ENCODE measurements at regions not wholly inside any gene's neighbourhood (a gene's known extent, or its start where the extent isn't known, plus 50 kb on each side); places are given as distances from the start of the nearest gene placed in this dataset.

- intact Hi-C loops (cut with DNase I), result no loop called here
- H3K4me3 ChIP-seq (replicated peaks in 1 of 3), result no peak overlapping the region
- no peaks in the 10 kb centered on the region for H3K27me3 ChIP-seq
- H3K9me3 ChIP-seq, result no peaks in the 10 kb centered on the region
- no peaks in the 10 kb centered on the region for H3K36me3 ChIP-seq
- DNase-seq, result no peak
- WGBS, 2 donors, result 87 to 89% methylated on average over 7 of the region's 7 CpGs
- H3K27ac ChIP-seq, result no peak overlapping the region
- H3K4me1 ChIP-seq, result no peaks in the 10 kb centered on the region
- TF ChIP-seq CTCF (IDR thresholded peaks at IDR 0.05), result no peak
- TF ChIP-seq POLR2A (IDR thresholded peaks at IDR 0.05), result no peak
Observed at GRCh38 chr18:55136864-55137263, 177.6 kb upstream of the CCDC68 start.

- no peaks in the 10 kb centered on the region for H3K36me3 ChIP-seq
- H3K4me3 ChIP-seq (replicated peaks in 1 of 3), result no peak overlapping the region
- H3K27ac ChIP-seq, result no peak overlapping the region
- DNase-seq, result no peak
- H3K27me3 ChIP-seq, result no peaks in the 10 kb centered on the region
- 86 to 91% methylated on average over 6 of the region's 6 CpGs for WGBS, 2 donors
- TF ChIP-seq CTCF (IDR thresholded peaks at IDR 0.05), result no peak
- no peak for TF ChIP-seq POLR2A (IDR thresholded peaks at IDR 0.05)
- intact Hi-C loops (cut with DNase I), result no loop called here
- H3K4me1 ChIP-seq, result no peaks in the 10 kb centered on the region
- no peaks in the 10 kb centered on the region for H3K9me3 ChIP-seq
Observed at GRCh38 chr18:55136258-55136657, 177.0 kb upstream of the CCDC68 start.

GRCh38 chr18:55133378-55133777 lies 174.1 kb upstream of the CCDC68 start:
- intact Hi-C loops (cut with DNase I), result no loop called here
- no peaks in the 10 kb centered on the region for H3K27me3 ChIP-seq
- no peaks in the 10 kb centered on the region for H3K9me3 ChIP-seq
- WGBS, 2 donors, result 95 to 98% methylated on average over 6 of the region's 6 CpGs
- H3K27ac ChIP-seq, result no peak overlapping the region
- DNase-seq, result no peak
- no peaks in the 10 kb centered on the region for H3K4me1 ChIP-seq
- TF ChIP-seq CTCF (IDR thresholded peaks at IDR 0.05) (no peak), POLR2A (IDR thresholded peaks at IDR 0.05) (no peak)
- no peak overlapping the region for H3K4me3 ChIP-seq (replicated peaks in 1 of 3)
- H3K36me3 ChIP-seq, result no peaks in the 10 kb centered on the region

GRCh38 chr18:55128437-55128836 lies 169.2 kb upstream of the CCDC68 start:
- 83 to 88% methylated on average over 3 of the region's 3 CpGs for WGBS, 2 donors
- intact Hi-C loops (cut with DNase I), result no loop called here
- H3K36me3 ChIP-seq, result no peaks in the 10 kb centered on the region
- no peaks in the 10 kb centered on the region for H3K4me1 ChIP-seq
- no peak overlapping the region for H3K27ac ChIP-seq
- no peak for DNase-seq
- H3K27me3 ChIP-seq, result no peaks in the 10 kb centered on the region
- H3K4me3 ChIP-seq (replicated peaks in 1 of 3), result no peak overlapping the region
- H3K9me3 ChIP-seq, result no peaks in the 10 kb centered on the region
- TF ChIP-seq CTCF (IDR thresholded peaks at IDR 0.05), result no peak
- TF ChIP-seq POLR2A (IDR thresholded peaks at IDR 0.05), result no peak

GRCh38 chr18:55124078-55124763 lies 165.0 kb upstream of the CCDC68 start:
- Histone ChIP-seq H3K36me3 (no peaks in the 10 kb centered on the region), H3K4me1 (no peaks in the 10 kb centered on the region), H3K27ac (no peak overlapping the region), H3K9me3 (no peaks in the 10 kb centered on the region), H3K27me3 (no peaks in the 10 kb centered on the region), H3K4me3 (replicated peaks in 1 of 3) (no peak overlapping the region)
- TF ChIP-seq POLR2A (IDR thresholded peaks at IDR 0.05) (no peak), CTCF (IDR thresholded peaks at IDR 0.05) (no peak)
- intact Hi-C loops (cut with DNase I), result no loop called here
- no peak for DNase-seq
- 67 to 86% methylated on average over 4 of the region's 4 CpGs for WGBS, 2 donors
